Epidermal melanocyte (primary cell): ENCODE measurements at regions not wholly inside any gene's neighbourhood (a gene's known extent, or its start where the extent isn't known, plus 50 kb on each side); places are given as distances from the start of the nearest gene placed in this dataset.
"Not testable (repeated sequence)": the region's sequence is repeated elsewhere in the genome, so short reads cannot be mapped to it uniquely, and the experiment has no call there.

Source experiments
- DNase-seq: peaks from one replicate; pipeline ENCODE4 v3.0.0; 2011; ENCODE audit warnings: low spot score; ENCODE audit not compliant: insufficient read length

- DNase-seq = no peak
Measured at GRCh38 chr2:129479892-129480291, 499.6 kb upstream of the RAB6C start.

GRCh38 chr2:129480790-129481189 lies 498.7 kb upstream of the RAB6C start:
- DNase-seq = no peak

GRCh38 chr2:129481306-129482219 lies 497.9 kb upstream of the RAB6C start:
- DNase-seq = no peak

- DNase-seq = no peak
Measured at GRCh38 chr2:129482626-129483025, 496.8 kb upstream of the RAB6C start.

- DNase-seq = no peak
Measured at GRCh38 chr2:129483366-129483765, 496.1 kb upstream of the RAB6C start.

DNA sequence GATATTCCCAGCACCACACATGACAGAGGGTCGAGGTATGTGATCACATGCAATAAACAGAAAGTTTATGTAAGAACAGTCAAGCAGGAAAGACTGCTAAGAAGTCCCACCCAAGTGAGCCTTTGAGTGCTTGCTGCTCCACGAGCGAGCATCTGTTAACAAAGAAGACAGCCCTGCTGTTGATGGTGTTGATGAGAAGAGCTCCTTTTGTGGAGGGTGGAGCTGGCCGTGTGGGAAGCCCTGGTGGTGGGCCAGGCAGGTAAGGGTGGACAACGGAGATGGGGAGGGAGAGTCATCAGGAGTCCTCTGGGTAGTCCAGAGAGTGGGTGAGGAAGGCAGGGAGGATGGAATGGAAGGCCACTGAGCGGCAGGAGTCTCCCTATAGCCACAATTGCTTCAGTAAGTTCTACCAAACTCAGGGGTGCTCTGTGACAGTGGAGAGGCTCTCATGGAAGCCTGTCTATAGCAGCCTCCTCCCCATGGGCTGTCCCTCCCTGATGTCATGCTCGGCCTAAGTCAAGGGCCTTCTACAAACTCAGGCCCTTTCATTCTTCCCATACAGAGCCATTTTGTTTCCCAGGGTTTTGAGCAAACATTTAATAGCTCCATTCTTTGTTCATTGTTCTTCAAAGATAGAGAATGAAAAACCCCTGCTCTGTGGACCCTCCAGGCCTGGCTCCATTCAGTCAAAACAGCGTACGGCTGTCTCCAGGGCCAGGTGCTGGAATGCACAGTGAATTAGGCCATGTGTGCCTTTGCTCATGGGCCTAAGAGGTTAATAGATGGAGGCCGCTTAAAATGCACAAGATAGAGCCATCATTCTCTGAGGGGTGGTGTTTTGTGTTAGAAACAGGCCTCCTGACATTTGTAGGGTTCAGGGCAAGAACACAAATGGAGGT lies 494.2 kb upstream of the RAB6C start:
- DNase-seq = no peak

GRCh38 chr2:129488376-129488775 lies 491.1 kb upstream of the RAB6C start:
- no peak for DNase-seq

- no peak for DNase-seq
Measured at GRCh38 chr2:129490641-129491040, 488.8 kb upstream of the RAB6C start.

DNA sequence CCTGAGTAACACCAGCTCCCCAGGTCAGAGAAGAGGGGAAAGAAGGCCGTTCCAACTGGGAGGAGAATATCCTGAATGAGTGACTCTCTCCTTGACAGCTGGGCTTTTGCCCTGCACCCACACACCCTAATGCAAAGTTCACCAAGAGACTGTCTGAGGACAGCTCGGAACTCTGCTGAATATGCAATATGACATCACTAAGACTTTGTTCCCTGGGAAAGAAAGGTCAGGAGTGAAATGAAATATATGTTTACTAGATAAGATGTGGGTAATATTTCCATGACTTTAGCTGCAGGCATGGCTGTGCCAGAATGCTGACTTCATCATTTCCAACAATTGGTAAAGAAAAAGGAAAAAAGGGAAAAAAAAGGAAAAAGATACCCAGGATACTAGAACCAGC lies 488.2 kb upstream of the RAB6C start:
- DNase-seq = no peak

DNA sequence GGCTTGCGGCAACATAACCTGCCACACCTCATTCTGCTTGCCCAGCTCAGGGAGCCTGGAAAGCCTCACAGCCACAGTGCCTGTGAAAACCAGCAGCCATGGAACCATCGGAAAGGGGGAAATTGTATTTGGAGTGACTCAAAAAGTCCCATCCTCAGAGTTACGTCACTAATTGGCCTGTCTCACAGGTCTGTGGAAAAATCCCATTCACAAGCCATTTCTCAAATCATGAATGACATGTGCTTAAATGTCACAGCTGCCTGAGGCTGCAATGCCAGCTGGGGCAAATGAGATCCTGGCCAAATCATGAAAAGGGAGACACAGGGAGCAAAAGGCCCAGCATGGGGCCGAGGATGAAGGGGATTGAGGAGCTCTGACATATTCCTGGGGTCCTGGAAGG lies 486.9 kb upstream of the RAB6C start:
- no peak for DNase-seq

DNA sequence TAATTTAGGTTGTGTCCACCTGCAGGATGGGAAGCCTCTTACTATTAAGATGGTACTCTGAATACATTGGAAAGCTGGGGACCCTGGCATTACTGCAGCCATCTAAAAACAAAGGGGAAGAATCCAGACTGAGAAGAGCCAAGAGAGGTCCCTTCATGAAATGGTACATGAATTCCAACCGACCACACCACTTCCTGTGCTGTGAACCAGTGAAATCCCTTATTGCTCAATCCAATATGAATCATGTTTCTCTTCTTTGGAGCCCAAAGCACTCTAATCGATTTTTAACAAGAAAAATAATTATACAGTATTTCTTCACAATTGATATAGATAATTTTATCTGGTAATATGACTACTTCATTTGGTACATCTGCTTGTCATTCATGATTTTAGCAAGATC lies 479.7 kb upstream of the RAB6C start:
- no peak for DNase-seq

GRCh38 chr2:129502781-129503180 lies 476.7 kb upstream of the RAB6C start:
- DNase-seq = no peak

DNA sequence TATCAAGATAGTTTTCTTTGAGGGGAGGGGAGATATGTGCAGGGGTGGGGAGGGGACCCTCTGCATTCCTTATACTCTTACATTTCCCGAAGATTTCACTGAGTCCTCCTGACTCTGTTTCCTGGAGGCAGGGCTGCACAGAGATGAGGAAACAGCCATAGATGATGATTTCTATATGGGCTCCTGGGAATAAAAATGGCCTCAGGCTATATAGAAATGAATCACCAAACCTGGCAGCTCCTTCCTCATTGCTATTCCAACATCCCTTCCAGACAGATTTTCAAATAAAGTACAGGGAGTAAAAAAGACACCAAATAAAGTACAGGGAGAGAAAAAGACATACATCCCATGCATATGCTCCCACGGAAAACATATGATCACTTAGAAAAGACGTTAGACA lies 474.8 kb upstream of the RAB6C start:
- DNase-seq = no peak

- no peak for DNase-seq
Measured at GRCh38 chr2:129518937-129519336, 460.5 kb upstream of the RAB6C start.

- DNase-seq = not testable (repeated sequence)
Measured at GRCh38 chr2:129532158-129532557, 447.3 kb upstream of the RAB6C start.

GRCh38 chr2:129548880-129549279 lies 430.6 kb upstream of the RAB6C start:
- no peak for DNase-seq

DNA sequence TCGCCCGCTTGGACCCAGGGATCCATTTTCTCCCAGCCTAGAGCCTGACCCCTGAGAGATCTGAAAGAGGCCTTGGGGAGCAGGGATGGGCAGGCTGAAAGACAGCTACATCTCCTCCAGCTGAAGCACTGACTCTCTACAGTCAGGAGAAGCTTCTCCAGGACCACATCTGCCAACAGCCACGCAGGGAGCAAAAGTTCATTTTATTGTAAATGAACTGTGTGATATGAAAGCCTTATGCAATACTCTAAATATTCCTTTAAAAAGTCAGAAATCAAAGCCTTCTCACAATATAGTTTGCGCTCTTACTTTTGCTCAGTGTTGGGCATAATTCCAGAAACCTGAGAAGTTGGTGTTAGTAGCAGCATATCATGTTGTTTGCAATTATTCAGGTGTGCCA lies 428.9 kb upstream of the RAB6C start:
- no peak for DNase-seq

DNA sequence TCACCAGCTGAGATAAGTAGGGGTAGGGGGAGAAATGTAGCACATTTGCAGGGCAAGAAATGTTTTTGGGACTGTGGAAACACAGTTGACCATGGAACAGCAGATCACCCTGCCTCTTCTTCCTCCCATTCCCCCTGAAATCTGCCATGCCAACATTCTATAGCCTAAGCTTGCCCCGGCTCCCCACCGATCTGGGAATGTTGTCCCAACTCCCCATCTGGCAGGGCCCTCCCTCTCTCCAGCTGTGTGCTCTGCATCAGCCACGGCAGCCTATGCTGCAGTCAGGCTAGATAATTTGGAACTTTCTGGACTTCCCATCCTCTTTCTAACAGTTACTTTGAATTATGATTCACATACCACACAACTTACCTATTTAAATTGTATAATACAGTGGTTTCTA lies 425.1 kb upstream of the RAB6C start:
- no peak for DNase-seq

GRCh38 chr2:129559101-129559500 lies 420.4 kb upstream of the RAB6C start:
- no peak for DNase-seq

- no peak for DNase-seq
Measured at GRCh38 chr2:129565551-129566109, 413.8 kb upstream of the RAB6C start.

DNA sequence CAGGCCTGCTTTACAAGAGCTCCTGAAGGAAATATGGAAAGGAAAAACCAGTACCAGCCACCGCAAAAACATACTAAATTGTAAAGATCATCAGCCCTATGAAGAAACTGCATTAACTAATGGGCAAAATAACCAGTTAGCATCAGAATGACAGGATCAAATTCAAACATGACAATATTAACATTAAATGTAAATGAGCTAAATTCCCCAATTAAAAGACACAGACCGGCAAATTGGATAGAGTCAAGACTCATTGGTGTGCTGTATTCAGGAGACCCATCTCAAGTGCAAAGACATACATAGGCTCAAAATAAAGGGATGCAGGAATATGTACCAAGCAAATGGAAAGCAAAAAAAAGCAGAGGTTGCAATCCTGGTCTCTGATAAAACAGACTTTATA lies 408.7 kb upstream of the RAB6C start:
- not testable (repeated sequence) for DNase-seq

DNA sequence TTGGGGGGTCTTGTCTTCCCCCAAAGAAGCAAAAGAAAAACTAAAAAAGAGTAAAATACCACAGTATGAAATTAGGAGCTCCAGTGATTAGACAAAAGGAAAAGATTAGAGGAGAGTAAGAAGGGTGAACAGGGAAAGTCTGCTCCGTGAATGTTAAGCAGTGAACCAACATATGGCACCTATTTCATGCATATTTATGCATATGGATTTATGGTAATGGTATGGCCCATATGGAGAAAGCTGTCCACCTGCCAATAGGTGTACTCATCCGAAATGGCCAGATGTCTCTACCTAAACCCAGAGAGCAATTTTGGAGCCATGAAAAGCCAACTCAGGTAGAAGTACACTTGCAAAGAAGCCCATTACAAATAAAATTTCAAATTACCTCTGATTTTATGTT lies 404.0 kb upstream of the RAB6C start:
- no peak for DNase-seq
